HL-60 (cell line): ENCODE measurements at regions not wholly inside any gene's neighbourhood (a gene's known extent, or its start where the extent isn't known, plus 50 kb on each side); places are given as distances from the start of the nearest gene placed in this dataset.

ENCODE experiments used
- DNase-seq, 2 experiments: peaks; one replicate each; pipeline ENCODE4 v3.0.0-alpha.2; 2010 to 2020; ENCODE audit warnings: low read depth in 1 of 2, low spot score in 1 of 2
- H3K27ac ChIP-seq: fragments of 250-450 bp; sonication (Bioruptor Pico); replicated peaks from 2 replicates; pipeline ENCODE4 v1.5.1; 2020; ENCODE audit warnings: mild to moderate bottlenecking, moderate library complexity
- H3K27me3 ChIP-seq: fragments of 250-450 bp; sonication (Bioruptor Pico); 2 replicates; pipeline ENCODE4 v1.5.1; 2021; ENCODE audit warnings: mild to moderate bottlenecking, moderate library complexity; ENCODE audit not compliant: insufficient read depth, poor library complexity, severe bottlenecking
- H3K4me3 ChIP-seq: replicated peaks from 2 replicates; pipeline ENCODE4 v1.5.1; 2011; ENCODE audit warnings: mild to moderate bottlenecking, control low read depth, low read length; ENCODE audit not compliant: insufficient read depth
- CTCF ChIP-seq: IDR thresholded peaks from one replicate; pipeline ENCODE4 v1.5.1; 2011; ENCODE audit warnings: low read length, control low read depth, inconsistent platforms; ENCODE audit not compliant: insufficient read depth
- GABPA ChIP-seq: IDR thresholded peaks from 2 replicates; pipeline ENCODE4 v1.6.1; 2012; ENCODE audit warnings: low read depth
- POLR2AphosphoS5 ChIP-seq: IDR thresholded peaks from 2 replicates; pipeline ENCODE4 v1.6.1; 2012; ENCODE audit warnings: low read depth
- REST ChIP-seq: IDR thresholded peaks from 2 replicates; pipeline ENCODE4 v1.6.1; 2012; ENCODE audit warnings: low read depth; ENCODE audit not compliant: insufficient replicate concordance
- SPI1 ChIP-seq: IDR thresholded peaks from 2 replicates; pipeline ENCODE4 v1.6.1; 2012; ENCODE audit warnings: low read depth, mild to moderate bottlenecking, borderline replicate concordance

GRCh38 chr3:127387119-127387518 is 99.3 kb upstream of the PRR20G start:
- no peak for TF ChIP-seq GABPA
- TF ChIP-seq SPI1, result no peak
- H3K27me3 ChIP-seq, result no peaks in the 10 kb centered on the region
- H3K4me3 ChIP-seq, result no peak overlapping the region
- no peak for DNase-seq
- no peak overlapping the region for H3K27ac ChIP-seq

- TF ChIP-seq GABPA (no peak), SPI1 (no peak), REST (no peak), POLR2AphosphoS5 (no peak), CTCF (no peak)
- H3K27ac ChIP-seq, result no peak overlapping the region
- DNase-seq, result no peak
- peaks cover 2% of the 10 kb centered on the region for H3K27me3 ChIP-seq
- no peak overlapping the region for H3K4me3 ChIP-seq
These were observed 98.6 kb upstream of the PRR20G start for GRCh38 chr3:127386490-127386889.

- DNase-seq, result no peak
- no peak overlapping the region for H3K27ac ChIP-seq
- peaks cover 2% of the 10 kb centered on the region for H3K27me3 ChIP-seq
These were observed 97.7 kb upstream of the PRR20G start for GRCh38 chr3:127385540-127385870.

More at GRCh38 chr3:127385540-127385870, 97.7 kb upstream of the PRR20G start:
- no peak for TF ChIP-seq CTCF
- TF ChIP-seq POLR2AphosphoS5, result no peak
- no peak for TF ChIP-seq REST
- TF ChIP-seq SPI1, result no peak
- no peak for TF ChIP-seq GABPA
- no peak overlapping the region for H3K4me3 ChIP-seq
